ENCODE measurements at regions not wholly inside any gene's neighbourhood (a gene's known extent, or its start where the extent isn't known, plus 50 kb on each side); places are given as distances from the start of the nearest gene placed in this dataset.

- no peaks in the 10 kb centered on the region for H3F3A ChIP-seq (replicated peaks; ENCODE audit: insufficient read depth)
- no peak for TF ChIP-seq RCOR1 (IDR thresholded peaks at IDR 0.05; ENCODE audit: low read length)
- no peaks in the 10 kb centered on the region for H3K4me1 ChIP-seq (ENCODE audit: control insufficient read depth in 1 of 2, insufficient read depth in 2 of 2, low read depth in 1 of 2, low read length in 1 of 2)
- no peak overlapping the region for H2AFZ ChIP-seq (ENCODE audit: low read depth)
- no peak overlapping the region for H3K27ac ChIP-seq (ENCODE audit: low read depth in 2 of 2, low read length in 1 of 2)
- H3K9me2 ChIP-seq, result no peaks in the 10 kb centered on the region
- no peaks in the 10 kb centered on the region for H3K36me3 ChIP-seq (replicated peaks in 1 of 2; ENCODE audit: control insufficient read depth in 1 of 2, insufficient read depth in 2 of 2, low read length in 1 of 2)
- H3K4me2 ChIP-seq, result no peak overlapping the region
- ChIA-PET CTCF (no interaction called here), POLR2A (no interaction called here)
- H4K20me1 ChIP-seq (ENCODE audit: insufficient read depth), result no peaks in the 10 kb centered on the region
- 64% methylated on average over 5 of the region's 5 CpGs for WGBS (ENCODE audit: low lambda C conversion rate)
- H3K9me3 ChIP-seq, result no peaks in the 10 kb centered on the region
- no peaks in the 10 kb centered on the region for H3K79me2 ChIP-seq (ENCODE audit: insufficient read depth)
- no peaks in the 10 kb centered on the region for H3K27me3 ChIP-seq (ENCODE audit: insufficient read depth)
- no peak overlapping the region for H3K9ac ChIP-seq
- no peak for DNase-seq
- no peak overlapping the region for H3K4me3 ChIP-seq (ENCODE audit: low read depth in 2 of 2, low read length in 1 of 2)
Measured at GRCh38 chr6:14702678-14703077, 543.2 kb upstream of the JARID2 start.

GRCh38 chr6:14703586-14703985, 542.3 kb upstream of the JARID2 start:
- H3K36me3 ChIP-seq (replicated peaks in 1 of 2; ENCODE audit: control insufficient read depth in 1 of 2, insufficient read depth in 2 of 2, low read length in 1 of 2), result no peaks in the 10 kb centered on the region
- 57% methylated on average over 5 of the region's 5 CpGs for WGBS (ENCODE audit: low lambda C conversion rate)
- TF ChIP-seq RXRA (IDR thresholded peaks at IDR 0.05; ENCODE audit: borderline replicate concordance, low read depth) (no peak), MXI1 (IDR thresholded peaks at IDR 0.05; ENCODE audit: low read depth, low read length) (no peak), SMC3 (IDR thresholded peaks at IDR 0.05; ENCODE audit: low read depth, low read length) (no peak), RCOR1 (IDR thresholded peaks at IDR 0.05; ENCODE audit: low read length) (no peak), TEAD4 (IDR thresholded peaks at IDR 0.05; ENCODE audit: borderline replicate concordance, insufficient read depth) (no peak), YY1 (IDR thresholded peaks at IDR 0.05; ENCODE audit: low read depth) (no peak), SIN3A (IDR thresholded peaks at IDR 0.05; ENCODE audit: borderline replicate concordance, low read depth, low read length) (no peak), FOXJ3 (CRISPR knock-in tag; IDR thresholded peaks at IDR 0.05) (no peak), CTCF (IDR thresholded peaks at IDR 0.05) (no peak), EZH2phosphoT487 (IDR thresholded peaks at IDR 0.05; ENCODE audit: borderline replicate concordance, low read depth) (no peak), USF2 (IDR thresholded peaks at IDR 0.05; ENCODE audit: borderline replicate concordance, low read depth, low read length) (no peak), ZBTB33 (IDR thresholded peaks at IDR 0.05; ENCODE audit: borderline replicate concordance, low read depth) (no peak)
- no peaks in the 10 kb centered on the region for H3F3A ChIP-seq (replicated peaks; ENCODE audit: insufficient read depth)
- CTCF ChIA-PET, result interaction anchor here (0.6 kb wide), 1 partner anchor 277 kb away, joined by 3 read pairs; no protein-coding TSS in a partner anchor
- no peak overlapping the region for H3K27ac ChIP-seq (ENCODE audit: low read depth in 2 of 2, low read length in 1 of 2)
- H3K9me2 ChIP-seq, result no peaks in the 10 kb centered on the region
- H3K4me1 ChIP-seq (ENCODE audit: control insufficient read depth in 1 of 2, insufficient read depth in 2 of 2, low read depth in 1 of 2, low read length in 1 of 2), result no peaks in the 10 kb centered on the region
- H3K9ac ChIP-seq, result no peak overlapping the region
- no peak overlapping the region for H3K4me3 ChIP-seq (ENCODE audit: low read depth in 2 of 2, low read length in 1 of 2)
- DNase-seq, result no peak
- H3K27me3 ChIP-seq (ENCODE audit: insufficient read depth), result no peaks in the 10 kb centered on the region
- POLR2A ChIA-PET, result no interaction called here
- no peak overlapping the region for H2AFZ ChIP-seq (ENCODE audit: low read depth)
- H4K20me1 ChIP-seq (ENCODE audit: insufficient read depth), result no peaks in the 10 kb centered on the region
- H3K79me2 ChIP-seq (ENCODE audit: insufficient read depth), result no peaks in the 10 kb centered on the region
- H3K4me2 ChIP-seq, result no peak overlapping the region
- no peaks in the 10 kb centered on the region for H3K9me3 ChIP-seq

Data from SK-N-SH (cell line).